ENCODE measurements at regions not wholly inside any gene's neighbourhood (a gene's known extent, or its start where the extent isn't known, plus 50 kb on each side); places are given as distances from the start of the nearest gene placed in this dataset.

DNA sequence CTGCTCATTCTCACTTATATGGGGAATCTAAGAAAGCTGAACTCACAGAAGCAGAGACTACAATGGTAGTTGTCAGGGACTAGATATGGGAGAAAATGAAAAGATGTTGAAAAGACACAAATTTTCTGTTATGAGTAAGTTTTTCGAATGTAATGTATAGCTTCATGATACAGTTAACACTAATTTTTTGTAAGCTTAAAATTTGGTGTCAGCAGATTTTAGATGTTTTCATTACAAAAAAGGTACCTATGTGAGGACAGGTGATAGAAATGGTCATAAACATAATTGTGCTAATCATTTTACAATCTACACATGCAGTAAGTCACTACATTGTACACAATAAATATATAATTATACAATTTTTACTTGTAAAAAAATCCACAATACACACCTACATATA, 286.6 kb downstream of the ZNF33B start:
- TF ChIP-seq CTCF (IDR thresholded peaks at IDR 0.05), result no peak
- no peak for TF ChIP-seq POLR2AphosphoS5 (IDR thresholded peaks at IDR 0.05; ENCODE audit: insufficient read depth in 1 of 2, low read depth in 1 of 2)

All from vagina (tissue), 2 donors.